Ramos (cell line): ENCODE measurements at regions not wholly inside any gene's neighbourhood (a gene's known extent, or its start where the extent isn't known, plus 50 kb on each side); places are given as distances from the start of the nearest gene placed in this dataset.

Experiments used
- in situ Hi-C: fragments of 300-500 bp; cut with MboI; formaldehyde crosslinking; loops from one replicate; pipeline ENCODE4 v1.14.3; 2022; ENCODE audit warnings: low sequenced_read_pairs; ENCODE audit not compliant: unreplicated experiment

GRCh38 chr1:244335456-244335855, 116.3 kb downstream of the ADSS2 start:
- in situ Hi-C loops = no loop called here

- in situ Hi-C loops = no loop called here
Measured at GRCh38 chr1:244336232-244336899, 115.3 kb downstream of the ADSS2 start.

- in situ Hi-C loops = no loop called here
Measured at GRCh38 chr1:244337839-244338238, 113.9 kb downstream of the ADSS2 start.

GRCh38 chr1:244339073-244339692, 112.5 kb downstream of the ADSS2 start:
- in situ Hi-C loops = no loop called here

- in situ Hi-C loops = no loop called here
Measured at GRCh38 chr1:244339776-244340175, 111.9 kb downstream of the ADSS2 start.

- in situ Hi-C loops = no loop called here
Measured at GRCh38 chr1:244340396-244340795, 111.3 kb downstream of the ADSS2 start.

- in situ Hi-C loops = no loop called here
Measured at GRCh38 chr1:244341455-244342450, 110.0 kb downstream of the ADSS2 start.

- in situ Hi-C loops = no loop called here
Measured at GRCh38 chr1:244344001-244344400, 107.7 kb downstream of the ADSS2 start.

GRCh38 chr1:244346972-244347618, 104.6 kb downstream of the ADSS2 start:
- in situ Hi-C loops = no loop called here

- in situ Hi-C loops = no loop called here
Measured at GRCh38 chr1:244347942-244348341, 103.8 kb downstream of the ADSS2 start.

- in situ Hi-C loops = no loop called here
Measured at GRCh38 chr1:244349103-244349531, 102.6 kb downstream of the ADSS2 start.

- in situ Hi-C loops = no loop called here
Measured at GRCh38 chr1:244349581-244350001, 102.1 kb downstream of the ADSS2 start.

GRCh38 chr1:244350027-244350426, 101.7 kb downstream of the ADSS2 start:
- in situ Hi-C loops = no loop called here

- in situ Hi-C loops = no loop called here
Measured at GRCh38 chr1:244352156-244352830, 99.4 kb downstream of the ADSS2 start.

GRCh38 chr1:244353551-244354091, 98.1 kb downstream of the ADSS2 start:
- in situ Hi-C loops = no loop called here

- in situ Hi-C loops = no loop called here
Measured at GRCh38 chr1:244354810-244355278, 96.9 kb downstream of the ADSS2 start.

- in situ Hi-C loops = no loop called here
Measured at GRCh38 chr1:244356376-244356775, 95.3 kb downstream of the ADSS2 start.
